H1 (cell line): ENCODE measurements at regions not wholly inside any gene's neighbourhood (a gene's known extent, or its start where the extent isn't known, plus 50 kb on each side); places are given as distances from the start of the nearest gene placed in this dataset.

Experiments
- JUN ChIP-seq: IDR thresholded peaks from 2 replicates; pipeline ENCODE4 v1.6.1; 2011; ENCODE audit warnings: low read depth, mild to moderate bottlenecking, improper control_type of control experiment, low read length
- TF ChIP-seq, protein P1 (sequence below): IDR thresholded peaks from 2 replicates; pipeline ENCODE4 v1.6.1; 2011; ENCODE audit warnings: low read depth, mild to moderate bottlenecking, low read length; ENCODE audit not compliant: insufficient read depth

- no peak for TF ChIP-seq JUN
- TF ChIP-seq, protein P1, sequence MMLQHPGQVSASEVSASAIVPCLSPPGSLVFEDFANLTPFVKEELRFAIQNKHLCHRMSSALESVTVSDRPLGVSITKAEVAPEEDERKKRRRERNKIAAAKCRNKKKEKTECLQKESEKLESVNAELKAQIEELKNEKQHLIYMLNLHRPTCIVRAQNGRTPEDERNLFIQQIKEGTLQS, result no peak
These were observed 283.5 kb upstream of the ACTRT1 start (continued) for GRCh38 chrX:128335671-128336070.
